EH (cell line): ENCODE measurements at regions not wholly inside any gene's neighbourhood (a gene's known extent, or its start where the extent isn't known, plus 50 kb on each side); places are given as distances from the start of the nearest gene placed in this dataset.
A peak's percentile ranks its signal among the peaks of the same experiment; 100 is the strongest.

Experiments used
- DNase-seq: peaks from one replicate; pipeline ENCODE4 v3.0.0-alpha.2; 2015; ENCODE audit warnings: low read depth

DNA sequence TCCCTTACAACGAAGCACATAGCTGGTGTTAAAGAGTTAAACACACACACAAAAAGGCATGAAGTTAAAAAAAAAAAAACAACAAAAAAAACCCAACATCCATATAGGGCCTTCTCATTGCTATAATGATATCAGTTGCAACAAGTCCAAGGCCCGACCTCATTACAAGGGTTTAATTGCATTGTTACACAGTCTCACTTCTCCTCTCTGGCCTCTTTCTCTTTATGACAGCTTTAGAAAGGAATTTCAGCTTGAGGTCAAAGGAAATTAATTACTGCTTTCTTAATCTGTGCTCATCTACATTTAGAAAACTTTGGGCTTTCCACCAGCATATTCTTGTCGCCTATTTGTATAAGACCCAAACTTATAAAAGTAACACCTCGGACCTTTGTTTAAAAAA is 342.1 kb downstream of the NR2F2 start:
- no peak for DNase-seq

DNA sequence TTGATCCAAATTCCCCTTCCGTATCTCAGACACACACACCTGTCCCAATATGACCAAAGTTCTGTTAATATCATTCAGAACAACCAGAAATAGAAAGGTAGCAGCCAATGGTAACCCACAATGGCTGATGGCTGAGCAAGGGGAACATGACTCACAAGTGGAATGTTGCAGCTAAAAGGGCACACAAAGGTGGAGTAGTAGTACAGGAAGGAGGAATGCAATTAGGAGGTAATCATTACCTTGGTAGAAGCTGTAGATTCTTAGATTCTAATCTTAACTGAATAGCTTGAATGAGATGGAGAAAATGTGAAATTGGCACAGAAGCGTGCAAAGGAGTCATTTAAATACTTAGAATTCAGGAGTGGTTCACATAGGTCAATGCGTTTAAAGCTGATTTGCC is 347.9 kb downstream of the NR2F2 start:
- no peak for DNase-seq

- DNase-seq: no peak
Measured at GRCh38 chr15:96687388-96688107, 357.0 kb downstream of the NR2F2 start.

GRCh38 chr15:96690733-96691132 is 360.2 kb downstream of the NR2F2 start:
- no peak for DNase-seq

DNA sequence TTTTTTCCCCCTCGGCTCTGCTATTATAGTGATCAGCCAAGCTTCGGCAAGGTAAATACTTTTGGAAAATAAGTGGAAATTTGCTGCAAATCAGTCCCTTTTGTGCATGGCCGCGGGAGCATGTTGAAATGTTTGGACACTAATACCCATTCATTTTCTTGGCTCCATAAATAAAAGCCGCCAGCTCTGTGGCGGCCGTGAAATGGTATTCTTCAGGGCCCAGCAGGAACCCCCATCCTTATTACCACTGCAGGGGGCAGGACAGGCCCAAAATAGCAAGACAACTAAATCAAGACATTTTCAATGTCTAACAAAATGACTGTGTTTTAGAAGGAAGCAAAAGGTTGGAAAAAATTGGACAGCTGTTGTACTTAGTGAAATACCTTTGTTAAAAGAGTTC is 362.3 kb downstream of the NR2F2 start:
- DNase-seq: no peak

DNA sequence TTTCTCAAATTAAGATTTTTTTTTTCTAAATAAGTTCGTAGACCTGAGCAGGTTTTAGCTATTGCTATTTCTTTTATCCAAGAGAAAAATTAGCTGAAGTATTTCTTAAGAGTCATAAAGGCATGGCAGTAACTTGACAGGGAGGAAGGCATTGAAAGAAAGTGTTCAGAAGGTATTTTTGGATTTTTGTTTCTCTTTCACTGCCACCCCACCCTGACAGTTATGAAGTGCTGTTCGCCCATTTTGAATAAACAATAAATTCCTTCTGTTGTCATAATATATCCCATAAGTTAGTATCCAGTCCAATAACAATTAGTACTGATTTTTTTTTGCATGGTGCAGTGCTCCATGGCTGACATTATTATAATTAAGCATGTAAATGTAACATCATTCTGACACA is 363.0 kb downstream of the NR2F2 start:
- no peak for DNase-seq

GRCh38 chr15:96693990-96694517 is 363.6 kb downstream of the NR2F2 start:
- peak; percentile 25 for DNase-seq

DNA sequence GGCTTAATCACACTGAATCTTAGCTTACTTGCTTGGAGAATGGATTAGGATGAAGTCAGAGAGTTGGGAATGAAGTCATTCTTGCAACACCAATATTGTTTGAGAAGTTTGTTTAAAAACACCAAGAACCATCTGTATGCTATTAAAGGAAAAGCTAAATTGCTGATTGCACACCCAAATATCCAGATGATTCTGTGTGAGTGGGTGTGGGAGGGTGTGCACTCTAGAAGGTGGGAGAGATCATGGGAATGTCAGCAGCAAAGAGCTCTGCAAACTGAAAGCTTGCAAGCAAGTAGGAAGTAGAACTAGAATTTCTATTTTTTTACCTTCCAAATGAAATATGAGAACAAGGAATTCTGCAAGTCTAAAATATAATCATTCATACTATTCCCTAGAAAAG is 364.9 kb downstream of the NR2F2 start:
- DNase-seq: no peak

- no peak for DNase-seq
Measured at GRCh38 chr15:96699871-96700401, 369.4 kb downstream of the NR2F2 start.

GRCh38 chr15:96700555-96700954 is 370.1 kb downstream of the NR2F2 start:
- no peak for DNase-seq

DNA sequence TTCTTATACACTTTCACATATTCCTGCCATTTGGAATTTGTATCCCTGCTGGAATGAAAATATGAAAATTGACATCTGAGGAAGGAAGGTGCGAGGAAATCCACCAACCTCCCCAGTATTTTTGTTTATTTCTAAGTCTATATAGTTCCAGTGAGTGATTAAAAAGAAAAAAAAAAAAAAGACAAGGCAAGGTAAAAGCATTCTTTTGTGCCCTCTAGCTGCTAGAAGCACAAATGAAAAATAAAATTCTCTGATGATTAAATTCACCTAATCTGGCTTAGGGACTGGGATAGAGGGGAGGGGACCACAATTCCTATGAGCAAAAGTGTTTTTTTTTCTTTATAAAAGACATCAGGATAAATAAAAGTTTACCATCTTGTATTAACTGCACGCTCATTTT is 370.9 kb downstream of the NR2F2 start:
- DNase-seq: no peak

DNA sequence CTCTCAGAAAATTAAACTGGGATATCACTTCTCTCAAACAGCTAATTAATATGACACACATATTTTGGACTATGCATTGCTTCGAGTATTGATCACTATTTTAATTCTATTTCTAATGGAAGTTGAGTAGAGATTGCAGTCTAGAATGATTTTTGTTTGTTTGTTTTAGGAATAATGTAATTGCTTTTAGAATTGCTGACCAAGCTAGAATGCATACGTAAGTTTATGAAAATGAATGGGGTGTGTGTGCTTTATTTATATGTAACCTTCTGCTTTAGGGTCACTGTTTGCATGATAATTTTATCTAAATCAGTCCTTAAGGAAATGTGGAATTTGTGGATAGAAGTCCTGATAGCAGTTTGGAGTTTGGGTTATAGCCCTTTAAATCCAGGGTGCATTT is 371.4 kb downstream of the NR2F2 start:
- no peak for DNase-seq

DNA sequence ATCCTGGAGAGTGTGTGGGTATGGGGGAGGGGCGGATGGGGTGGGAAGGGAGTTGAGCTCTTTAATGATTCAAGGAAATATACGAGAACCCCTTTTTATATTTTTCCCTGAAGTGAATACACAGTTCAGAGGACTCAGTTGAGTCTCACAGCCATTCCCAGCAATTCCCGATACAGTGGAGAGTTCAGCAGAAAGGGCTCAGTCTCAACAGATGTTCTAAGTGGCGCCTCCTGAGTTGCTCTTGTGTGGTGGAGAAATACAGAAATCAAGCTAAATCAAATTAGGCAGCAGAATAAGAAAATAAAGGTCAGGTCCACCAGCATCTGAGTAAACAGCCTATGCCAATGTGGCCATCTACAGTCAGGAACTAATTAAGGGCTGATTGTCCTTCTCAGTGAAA is 372.1 kb downstream of the NR2F2 start:
- DNase-seq: no peak

DNA sequence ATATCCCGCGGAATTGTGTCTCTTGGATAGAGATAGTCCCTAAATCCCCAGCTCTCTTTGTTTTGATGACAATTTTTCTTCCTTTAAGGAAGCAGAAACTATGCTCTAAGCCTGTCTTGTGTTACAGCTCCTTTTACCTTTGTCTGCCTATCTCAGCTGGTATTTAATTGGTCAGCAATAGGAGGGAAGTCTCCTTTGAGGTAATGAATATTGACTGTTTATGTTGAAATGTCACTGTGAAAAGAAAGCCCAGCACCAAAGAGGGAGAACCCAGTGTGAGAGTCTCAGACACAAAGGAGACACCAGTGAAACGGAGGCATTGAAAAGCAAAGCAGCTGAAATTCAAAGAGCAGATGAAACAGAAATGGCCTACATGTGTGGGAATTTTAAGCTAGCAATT is 372.6 kb downstream of the NR2F2 start:
- DNase-seq: no peak

DNA sequence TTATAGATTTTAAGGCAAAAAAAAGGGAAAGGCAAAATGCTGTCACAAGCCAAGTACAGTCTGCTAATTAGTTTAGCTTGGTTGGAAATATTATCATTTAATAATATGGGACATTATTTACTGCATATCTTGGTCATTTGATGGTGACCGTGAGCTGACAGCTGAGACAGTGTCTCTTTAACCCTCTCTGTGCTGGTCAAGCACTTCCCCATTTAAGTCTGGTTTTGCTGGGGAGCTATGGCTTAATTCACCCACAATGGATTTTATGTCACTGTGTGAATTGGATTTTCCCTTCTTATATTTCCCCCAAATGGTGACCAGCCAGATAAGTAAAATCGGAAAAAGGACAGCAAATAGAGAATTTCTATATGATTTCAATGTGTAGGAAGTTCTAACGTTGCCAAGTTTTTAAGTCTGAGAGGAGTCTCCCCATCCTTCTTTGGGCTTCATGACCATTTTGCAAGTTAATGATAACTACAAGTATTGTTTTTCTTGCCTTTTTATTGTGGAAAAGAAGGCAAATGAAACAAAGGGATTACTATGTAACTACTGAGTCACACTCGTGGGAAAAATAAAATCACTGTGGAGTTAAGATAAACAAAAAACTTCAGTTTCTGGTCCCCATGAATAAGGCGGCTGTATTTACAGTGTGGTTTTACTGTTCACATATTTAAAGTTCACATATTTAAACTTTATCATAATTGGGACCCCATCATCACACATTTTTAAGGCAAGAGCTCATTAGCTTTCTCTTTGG is 373.5 kb downstream of the NR2F2 start:
- no peak for DNase-seq

DNA sequence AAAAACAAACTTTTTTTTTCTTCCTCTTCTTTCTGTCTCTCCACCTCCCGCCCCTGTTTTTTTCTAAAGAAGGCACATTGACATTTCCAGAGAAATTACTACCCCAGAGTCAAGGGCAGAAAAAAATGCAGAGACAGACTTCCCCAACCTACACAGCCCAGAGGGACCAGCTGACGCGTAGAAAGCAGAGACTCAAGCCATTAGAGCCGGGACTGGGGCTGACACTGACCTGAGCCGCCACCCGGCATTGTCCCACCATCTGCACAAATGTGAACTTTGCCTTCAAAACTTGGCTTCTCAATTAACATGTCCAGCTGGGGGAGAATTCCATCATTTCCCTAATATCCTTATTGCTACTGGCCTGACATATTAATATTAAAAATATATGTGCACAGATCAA is 385.6 kb downstream of the NR2F2 start:
- DNase-seq: no peak

GRCh38 chr15:96716478-96716877 is 386.0 kb downstream of the NR2F2 start:
- no peak for DNase-seq

- DNase-seq: no peak
Measured at GRCh38 chr15:96720251-96720650, 389.8 kb downstream of the NR2F2 start.

DNA sequence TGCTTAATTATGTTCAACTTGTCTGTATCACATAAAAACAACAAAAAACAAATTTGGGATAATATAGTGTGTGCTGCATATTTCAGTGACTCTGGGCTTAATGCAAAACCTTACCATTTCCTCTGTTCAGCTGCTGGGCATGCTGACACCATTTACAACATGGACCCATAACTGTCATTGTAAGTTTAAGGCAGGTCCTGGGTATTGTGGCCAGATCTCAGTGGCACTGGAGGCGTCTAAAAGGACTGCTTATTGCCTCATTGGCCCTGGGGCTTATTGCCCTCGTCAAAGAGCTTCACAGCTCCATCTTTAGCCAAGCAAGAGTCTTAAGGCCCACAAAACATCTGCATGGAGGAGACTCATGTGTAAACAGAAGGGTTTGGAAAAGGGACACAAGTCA is 390.2 kb downstream of the NR2F2 start:
- DNase-seq: no peak

GRCh38 chr15:96728591-96728990 is 398.1 kb downstream of the NR2F2 start:
- DNase-seq: no peak

GRCh38 chr15:96732704-96733103 is 402.2 kb downstream of the NR2F2 start:
- DNase-seq: no peak

- no peak for DNase-seq
Measured at GRCh38 chr15:96733721-96734120, 403.2 kb downstream of the NR2F2 start.

- no peak for DNase-seq
Measured at GRCh38 chr15:96735632-96736240, 405.2 kb downstream of the NR2F2 start.
